Prostate gland (tissue), 2 donors: ENCODE measurements at regions not wholly inside any gene's neighbourhood (a gene's known extent, or its start where the extent isn't known, plus 50 kb on each side); places are given as distances from the start of the nearest gene placed in this dataset.

Experiments
- DNase-seq: peaks from one replicate; pipeline ENCODE4 v3.0.0-alpha.2; 2019; ENCODE audit warnings: low spot score
- H3K27ac ChIP-seq, 2 donors: fragments of 200-600 bp; sonication (generic); 2 replicates each; pipeline ENCODE4 v1.5.1; 2017 to 2019
- H3K27me3 ChIP-seq: fragments of 200-600 bp; sonication (generic); replicated peaks from 2 replicates; pipeline ENCODE4 v1.5.1; 2019; ENCODE audit not compliant: insufficient read depth
- H3K36me3 ChIP-seq, 2 donors: fragments of 200-600 bp; sonication (generic); 1 replicate in 1 of 2; 2 replicates in 1 of 2; pipeline versions ENCODE4 v1.5.1 to v1.8.1; 2017 to 2019
- H3K4me1 ChIP-seq: fragments of 200-600 bp; sonication (generic); replicated peaks from 2 replicates; pipeline ENCODE4 v1.5.1; 2019
- H3K4me3 ChIP-seq, 2 donors: fragments of 200-600 bp; sonication (generic); 2 replicates each; pipeline ENCODE4 v1.5.1; 2017 to 2019
- H3K9me3 ChIP-seq: fragments of 200-600 bp; sonication (generic); 2 replicates; pipeline ENCODE4 v1.5.1; 2017
- POLR2A ChIP-seq: fragments of 450-650 bp; IDR thresholded peaks from one replicate; pipeline ENCODE4 v1.6.1; 2016; ENCODE audit warnings: antibody characterized with exemption, mild to moderate bottlenecking
- POLR2AphosphoS5 ChIP-seq: sonication (generic); formaldehyde crosslinking; IDR thresholded peaks from one replicate; pipeline ENCODE4 v1.6.1; 2017; ENCODE audit warnings: antibody characterized with exemption
- WGBS: methylation state at CpG from one replicate; pipeline ENCODE4 v1.1.5; 2018; 5-methylcytosine and 5-hydroxymethylcytosine counted together
- intact Hi-C: fragments of 100-400 bp; cut with DNase I; formaldehyde crosslinking; loops from one replicate; pipeline ENCODE4 v1.14.2; 2022
- TF ChIP-seq, protein P1 (sequence below), 4 experiments: fragments of 200-600 bp in 2 of 4; fragments of 450-650 bp in 2 of 4; sonication (generic) in 2 of 4; IDR thresholded peaks; 1 replicate in 3 of 4; 2 replicates in 1 of 4; pipeline ENCODE4 v1.5.1; 2016 to 2019; ENCODE audit warnings: antibody characterized with exemption in 4 of 4, mild to moderate bottlenecking in 2 of 4, moderate library complexity in 2 of 4

GRCh38 chr15:58313304-58313703 lies 118.5 kb upstream of the LIPC start:
- intact Hi-C loops, result no loop called here

DNA sequence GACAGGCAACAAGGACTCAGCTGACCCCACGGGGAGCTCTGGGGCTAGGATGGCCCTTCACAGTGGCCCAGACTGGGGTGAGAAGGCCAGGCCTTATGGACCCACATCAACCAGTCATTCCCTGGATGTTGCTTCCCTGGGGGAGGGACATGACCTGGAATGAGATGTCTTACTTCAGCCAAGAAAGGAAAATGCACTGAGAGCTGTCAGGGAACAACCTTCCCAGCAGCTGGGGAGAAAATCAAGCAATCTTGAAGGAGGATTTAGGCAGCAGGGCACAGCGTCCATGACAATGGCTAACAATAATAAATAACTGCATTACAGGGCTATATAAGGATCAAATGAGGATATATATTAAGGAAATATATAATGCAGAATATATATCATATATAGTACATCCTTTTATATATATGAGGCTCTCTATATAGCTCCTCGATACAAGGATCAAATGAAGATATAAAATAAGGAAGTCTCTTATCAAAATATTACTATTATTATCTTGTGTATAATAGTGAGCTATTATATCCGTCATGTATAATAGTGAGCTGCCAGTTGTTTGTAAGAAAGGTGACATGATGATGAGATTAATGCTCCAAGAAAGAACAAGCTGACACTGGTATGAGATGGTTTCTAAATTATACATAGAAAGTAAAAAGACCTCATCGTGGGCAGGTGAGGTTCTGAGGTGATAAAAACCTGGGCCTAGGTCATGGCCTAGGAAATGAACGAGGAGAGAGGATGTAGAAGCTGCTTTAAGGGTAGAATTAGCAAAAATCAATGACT lies 117.8 kb upstream of the LIPC start:
- H3K9me3 ChIP-seq, result no peaks in the 10 kb centered on the region
- TF ChIP-seq, protein P1, sequence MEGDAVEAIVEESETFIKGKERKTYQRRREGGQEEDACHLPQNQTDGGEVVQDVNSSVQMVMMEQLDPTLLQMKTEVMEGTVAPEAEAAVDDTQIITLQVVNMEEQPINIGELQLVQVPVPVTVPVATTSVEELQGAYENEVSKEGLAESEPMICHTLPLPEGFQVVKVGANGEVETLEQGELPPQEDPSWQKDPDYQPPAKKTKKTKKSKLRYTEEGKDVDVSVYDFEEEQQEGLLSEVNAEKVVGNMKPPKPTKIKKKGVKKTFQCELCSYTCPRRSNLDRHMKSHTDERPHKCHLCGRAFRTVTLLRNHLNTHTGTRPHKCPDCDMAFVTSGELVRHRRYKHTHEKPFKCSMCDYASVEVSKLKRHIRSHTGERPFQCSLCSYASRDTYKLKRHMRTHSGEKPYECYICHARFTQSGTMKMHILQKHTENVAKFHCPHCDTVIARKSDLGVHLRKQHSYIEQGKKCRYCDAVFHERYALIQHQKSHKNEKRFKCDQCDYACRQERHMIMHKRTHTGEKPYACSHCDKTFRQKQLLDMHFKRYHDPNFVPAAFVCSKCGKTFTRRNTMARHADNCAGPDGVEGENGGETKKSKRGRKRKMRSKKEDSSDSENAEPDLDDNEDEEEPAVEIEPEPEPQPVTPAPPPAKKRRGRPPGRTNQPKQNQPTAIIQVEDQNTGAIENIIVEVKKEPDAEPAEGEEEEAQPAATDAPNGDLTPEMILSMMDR (IDR thresholded peaks at IDR 0.05), result no peak
- TF ChIP-seq POLR2A, result no peak
- no peak for TF ChIP-seq POLR2AphosphoS5
- H3K4me1 ChIP-seq, result no peaks in the 10 kb centered on the region
- intact Hi-C loops, result no loop called here
- H3K36me3 ChIP-seq, result no peaks in the 10 kb centered on the region
- no peak overlapping the region for H3K27ac ChIP-seq
- H3K4me3 ChIP-seq, result no peak overlapping the region
- no peaks in the 10 kb centered on the region for H3K27me3 ChIP-seq
- no peak for DNase-seq
- 69% methylated on average over 6 of the region's 6 CpGs for WGBS

More at GRCh38 chr15:58313304-58313703, 118.5 kb upstream of the LIPC start:
- no peak overlapping the region for H3K27ac ChIP-seq
- H3K4me1 ChIP-seq, result no peaks in the 10 kb centered on the region
- 85% methylated on average over 5 of the region's 5 CpGs for WGBS
- no peaks in the 10 kb centered on the region for H3K9me3 ChIP-seq
- DNase-seq, result no peak
- TF ChIP-seq POLR2A (no peak), POLR2AphosphoS5 (no peak)
- TF ChIP-seq, protein P1 (IDR thresholded peaks at IDR 0.05), result no peak
- no peaks in the 10 kb centered on the region for H3K36me3 ChIP-seq
- no peaks in the 10 kb centered on the region for H3K27me3 ChIP-seq
- H3K4me3 ChIP-seq, result no peak overlapping the region

DNA sequence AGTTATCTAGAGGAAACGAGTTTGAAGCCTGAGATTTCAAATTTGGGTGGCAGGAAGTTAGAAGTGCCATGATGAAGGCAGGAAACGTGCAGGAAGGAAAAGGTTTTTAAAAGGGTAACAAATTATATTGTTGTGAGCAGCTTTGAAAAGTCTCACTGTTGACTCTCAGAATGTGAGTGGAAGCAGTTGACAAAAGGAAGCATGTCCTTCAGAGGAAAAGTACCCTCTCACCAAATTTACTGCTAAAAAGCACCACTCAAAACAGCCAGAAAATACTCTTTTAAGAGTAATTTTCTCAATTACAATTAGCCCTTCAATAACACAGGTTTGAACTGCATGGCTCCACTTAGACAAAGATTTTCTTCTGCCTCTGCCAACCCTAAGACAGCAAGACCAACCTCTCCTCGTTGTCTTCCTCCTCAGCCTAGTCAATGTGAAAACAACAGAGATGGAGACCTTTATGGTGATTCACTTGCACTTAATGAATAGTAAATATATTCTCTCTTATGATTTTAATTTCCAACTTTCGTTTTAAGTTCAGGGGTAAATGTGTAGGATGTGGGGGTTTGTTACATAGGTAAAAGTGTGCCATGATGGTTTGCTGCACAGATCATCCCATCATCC lies 117.1 kb upstream of the LIPC start:
- Histone ChIP-seq H3K4me1 (no peaks in the 10 kb centered on the region), H3K36me3 (no peaks in the 10 kb centered on the region), H3K27ac (no peak overlapping the region), H3K9me3 (no peaks in the 10 kb centered on the region), H3K4me3 (no peak overlapping the region), H3K27me3 (no peaks in the 10 kb centered on the region)
- TF ChIP-seq POLR2AphosphoS5 (no peak), POLR2A (no peak)
- TF ChIP-seq, protein P1 (IDR thresholded peaks at IDR 0.05), result no peak
- 63% methylated on average over 4 of the region's 4 CpGs for WGBS
- intact Hi-C loops, result no loop called here
- DNase-seq, result no peak

DNA sequence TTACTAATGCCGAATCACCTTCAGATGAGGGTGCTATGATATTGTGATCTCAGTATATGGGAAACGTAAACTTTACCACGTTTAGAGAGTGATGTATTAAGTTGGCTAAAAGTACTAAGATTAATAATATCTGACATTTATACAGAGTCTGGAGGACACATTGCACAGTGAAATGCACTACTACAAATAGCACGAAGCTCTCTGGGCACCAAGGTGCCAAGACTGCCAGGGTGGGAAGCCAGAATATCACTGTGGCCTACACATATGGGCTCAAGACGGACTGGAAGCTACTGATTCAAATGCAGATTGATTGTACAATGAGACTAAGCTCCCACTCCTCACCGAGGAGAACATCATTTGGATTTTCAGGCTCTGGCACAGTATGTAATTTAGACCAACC lies 113.3 kb upstream of the LIPC start:
- H3K36me3 ChIP-seq, result no peaks in the 10 kb centered on the region
- intact Hi-C loops, result no loop called here
- H3K9me3 ChIP-seq, result no peaks in the 10 kb centered on the region
- H3K4me1 ChIP-seq, result no peaks in the 10 kb centered on the region
- H3K4me3 ChIP-seq, result no peak overlapping the region
- TF ChIP-seq, protein P1 (IDR thresholded peaks at IDR 0.05), result no peak
- no peak for TF ChIP-seq POLR2A
- no peak for TF ChIP-seq POLR2AphosphoS5
- DNase-seq, result no peak
- H3K27me3 ChIP-seq, result no peaks in the 10 kb centered on the region
- H3K27ac ChIP-seq, result no peak overlapping the region
- 85% methylated on average over 6 of the region's 6 CpGs for WGBS

DNA sequence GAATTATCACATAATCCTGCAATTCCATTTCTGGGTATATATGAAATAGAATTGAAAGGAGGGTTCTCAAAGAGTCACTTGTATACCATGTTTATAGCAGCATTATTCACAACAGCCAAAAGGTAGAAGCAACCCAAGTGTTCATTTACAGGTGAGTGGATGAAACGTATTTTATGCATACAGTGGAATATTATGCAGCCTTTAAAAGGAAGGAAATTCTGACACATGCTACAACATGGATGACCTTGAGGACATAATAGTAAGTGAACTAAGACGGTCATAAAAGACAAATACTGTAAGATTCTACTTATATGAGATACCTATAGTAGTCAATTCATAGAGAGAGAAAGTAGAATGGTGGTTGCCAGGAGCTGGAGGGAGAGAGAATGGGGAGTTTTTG lies 110.8 kb upstream of the LIPC start:
- no peak overlapping the region for H3K27ac ChIP-seq
- no peak overlapping the region for H3K4me3 ChIP-seq
- 94% methylated on average over 2 of the region's 2 CpGs for WGBS
- TF ChIP-seq POLR2AphosphoS5 (no peak), POLR2A (no peak)
- H3K36me3 ChIP-seq, result no peaks in the 10 kb centered on the region
- DNase-seq, result no peak
- no peaks in the 10 kb centered on the region for H3K9me3 ChIP-seq
- no peaks in the 10 kb centered on the region for H3K4me1 ChIP-seq
- intact Hi-C loops, result no loop called here
- H3K27me3 ChIP-seq, result no peaks in the 10 kb centered on the region
